ENCODE measurements at regions not wholly inside any gene's neighbourhood (a gene's known extent, or its start where the extent isn't known, plus 50 kb on each side); places are given as distances from the start of the nearest gene placed in this dataset.
"Not testable (repeated sequence)": the region's sequence is repeated elsewhere in the genome, so short reads cannot be mapped to it uniquely, and the experiment has no call there.

DNA sequence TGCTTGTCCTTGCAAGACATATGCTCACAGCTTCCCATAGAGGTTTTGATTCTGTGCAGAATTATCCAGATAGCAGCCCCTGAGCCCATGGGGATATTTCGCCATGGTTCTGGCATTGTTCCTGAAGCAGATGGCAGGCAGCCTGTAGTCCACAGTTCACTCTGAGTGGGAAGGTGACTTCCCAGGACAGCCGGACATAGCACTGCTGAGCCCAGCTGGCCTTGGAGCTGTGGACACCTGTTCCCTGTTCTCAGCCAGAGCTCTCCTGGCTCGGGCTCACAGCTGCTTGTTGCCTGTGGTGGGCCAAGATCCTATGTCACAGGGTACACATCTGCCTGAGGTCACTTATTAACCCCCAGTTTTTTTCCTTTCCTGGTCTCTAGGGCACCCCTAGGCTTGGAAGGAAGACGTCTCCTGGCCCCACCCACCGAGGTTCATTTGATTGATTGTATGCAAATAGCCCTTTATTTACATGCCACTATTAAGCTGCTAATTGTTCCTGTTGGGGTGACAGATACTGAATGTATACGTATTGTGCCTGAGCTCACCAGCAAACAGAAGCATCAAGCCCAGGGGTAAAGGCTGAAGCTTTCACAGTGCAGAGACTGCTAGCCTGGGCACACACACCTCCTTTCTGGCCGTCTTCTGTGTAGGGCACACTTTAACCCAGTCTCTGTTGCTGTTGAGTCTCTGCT lies 96.6 kb upstream of the DMRT1 start:
- no peaks in the 10 kb centered on the region for H3K27me3 ChIP-seq
- peak; percentile 5 for DNase-seq
- H3K4me3 ChIP-seq, result no peak overlapping the region
- peaks cover 87% of the 10 kb centered on the region for H3K36me3 ChIP-seq
- no peaks in the 10 kb centered on the region for H3K9me3 ChIP-seq

DNA sequence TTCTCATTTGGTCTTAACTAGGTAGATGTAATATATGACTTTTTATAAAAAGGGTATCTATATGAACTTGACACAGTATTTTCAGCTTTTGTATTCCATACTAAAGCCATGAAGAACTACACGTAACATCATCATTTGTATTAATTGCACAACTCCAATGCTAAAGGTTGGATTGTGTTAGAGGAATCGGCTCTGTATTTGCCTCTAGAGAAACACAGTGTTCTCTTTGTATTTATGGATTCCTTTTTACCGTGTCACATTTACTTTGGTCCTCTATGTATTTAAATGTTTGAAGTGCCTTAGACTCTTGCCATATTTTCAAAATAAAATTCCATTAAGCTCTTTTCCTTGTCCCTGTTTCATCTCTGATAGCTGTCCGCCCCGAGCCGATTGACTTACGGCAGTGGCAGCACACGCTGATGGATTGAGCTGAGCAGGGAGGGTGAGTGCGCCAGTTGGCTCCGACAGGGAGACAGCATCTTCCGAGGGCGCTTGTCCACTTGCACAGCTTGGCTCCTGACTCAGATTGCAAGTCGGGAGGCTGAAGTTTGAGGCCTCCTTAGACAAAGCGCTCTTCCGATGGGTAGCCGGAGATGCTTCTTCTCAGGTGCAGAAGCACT lies 95.6 kb upstream of the DMRT1 start:
- DNase-seq, result no peak
- Histone ChIP-seq H3K9me3 (no peaks in the 10 kb centered on the region), H3K27me3 (no peaks in the 10 kb centered on the region), H3K36me3 (peaks cover 84% of the 10 kb centered on the region), H3K4me3 (no peak overlapping the region)

DNA sequence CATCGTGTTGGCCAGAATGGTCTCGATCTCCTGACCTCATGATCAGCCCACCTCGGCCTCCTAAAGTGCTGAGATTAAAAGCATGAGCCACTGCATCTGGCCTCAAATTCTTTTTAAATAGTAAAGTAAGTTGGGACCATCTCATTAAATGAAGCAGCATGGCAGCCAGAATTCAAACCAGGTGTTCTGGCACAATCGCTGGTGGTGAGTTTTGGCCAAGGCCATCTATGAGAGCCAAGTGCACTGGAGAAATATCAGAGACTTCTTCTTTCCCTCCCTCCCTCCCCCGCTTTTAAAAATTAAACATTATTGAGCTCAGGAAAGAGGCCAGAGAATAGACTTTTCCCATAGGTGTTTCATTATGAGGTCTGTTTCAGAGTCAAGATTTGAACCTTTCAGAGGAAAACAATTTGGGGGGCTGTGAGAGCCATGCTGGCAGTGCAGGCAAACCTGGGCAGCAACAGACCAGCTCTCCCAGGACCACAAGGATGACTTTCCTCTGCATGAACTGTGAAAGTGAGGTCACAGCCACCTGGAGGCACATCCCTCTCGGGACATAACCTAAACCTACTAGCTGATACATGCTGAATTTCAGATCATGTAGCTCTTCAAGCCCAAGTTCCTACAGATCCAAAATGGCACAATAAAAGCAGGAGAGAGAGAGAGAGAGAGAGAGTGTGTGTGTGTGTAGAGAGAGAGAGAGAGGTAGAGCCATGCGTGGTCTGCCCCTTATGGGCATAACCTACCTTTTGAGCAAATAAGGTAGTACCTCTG lies 94.6 kb upstream of the DMRT1 start:
- H3K27me3 ChIP-seq, result no peaks in the 10 kb centered on the region
- H3K9me3 ChIP-seq, result no peaks in the 10 kb centered on the region
- no peak overlapping the region for H3K4me3 ChIP-seq
- no peak for DNase-seq
- peaks cover 78% of the 10 kb centered on the region for H3K36me3 ChIP-seq

DNA sequence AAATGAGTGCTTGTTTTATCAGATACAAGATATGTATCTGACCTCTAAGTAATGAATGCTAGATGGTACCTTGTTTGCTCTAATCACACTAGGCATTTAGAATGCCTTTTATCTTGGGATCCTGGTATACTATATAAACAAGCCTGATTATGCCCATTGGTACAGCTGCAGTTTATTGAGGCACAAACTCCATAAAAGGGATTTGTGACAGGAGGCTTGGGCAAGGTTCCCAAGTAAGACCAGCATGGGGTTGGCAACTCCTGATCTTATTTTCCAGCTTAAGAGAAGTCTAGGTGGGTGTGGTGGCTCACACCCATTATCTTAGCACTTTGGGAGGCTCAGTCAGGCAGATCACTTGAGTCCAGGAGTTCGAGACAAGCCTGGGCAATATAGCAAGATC lies 93.9 kb upstream of the DMRT1 start:
- H3K4me3 ChIP-seq, result no peak overlapping the region
- H3K36me3 ChIP-seq, result peaks cover 71% of the 10 kb centered on the region
- H3K9me3 ChIP-seq, result no peaks in the 10 kb centered on the region
- no peaks in the 10 kb centered on the region for H3K27me3 ChIP-seq
- no peak for DNase-seq

DNA sequence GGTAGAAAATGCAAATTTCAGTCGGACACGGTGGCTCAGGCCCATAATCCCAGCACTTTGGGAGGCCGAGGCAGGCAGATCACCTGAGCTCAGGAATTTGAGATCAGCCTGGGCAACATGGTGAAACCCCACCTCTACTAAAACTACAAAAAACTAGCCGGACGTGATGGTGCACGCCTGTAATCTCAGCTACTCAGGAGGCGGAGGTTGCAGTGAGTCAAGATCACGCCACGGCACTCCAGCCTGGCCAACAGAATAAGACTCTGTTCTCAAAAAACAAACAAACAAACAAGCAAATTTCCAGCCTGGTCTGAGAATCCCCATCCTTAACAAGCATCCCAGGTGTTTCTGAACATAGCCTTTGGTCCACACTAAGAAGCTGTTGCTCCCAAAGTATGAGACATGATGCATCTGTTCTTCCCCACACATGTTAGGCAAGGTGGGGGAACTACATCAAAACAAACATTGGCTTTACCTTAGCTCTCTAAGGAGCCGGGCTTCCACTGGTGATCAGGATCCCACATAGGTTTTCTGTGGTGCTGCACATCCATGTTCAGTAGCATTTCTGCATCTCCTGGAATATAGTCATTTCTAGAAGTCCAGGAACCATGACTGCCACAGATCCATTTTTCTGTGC lies 92.5 kb upstream of the DMRT1 start:
- Histone ChIP-seq H3K9me3 (no peaks in the 10 kb centered on the region), H3K36me3 (peaks cover 67% of the 10 kb centered on the region), H3K4me3 (no peak overlapping the region), H3K27me3 (no peaks in the 10 kb centered on the region)
- DNase-seq, result no peak

DNA sequence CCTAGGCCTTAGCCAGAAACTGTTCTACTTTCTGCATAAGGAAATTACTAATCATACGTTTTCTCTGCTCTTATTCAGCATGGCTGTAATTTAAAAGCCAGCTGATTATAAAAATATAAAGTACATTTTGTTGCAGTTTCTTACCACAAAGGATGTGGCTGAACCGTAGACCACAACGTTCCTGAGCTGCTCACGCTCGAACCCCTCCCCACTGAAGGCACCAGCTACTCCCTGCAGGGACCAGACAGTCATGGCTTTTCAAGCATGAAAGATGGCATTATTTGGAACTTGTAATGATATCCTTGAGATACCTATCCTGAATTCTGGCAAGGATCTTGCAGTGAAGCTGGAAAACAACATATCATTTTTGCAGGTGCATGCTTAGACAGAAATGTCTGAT lies 91.8 kb upstream of the DMRT1 start:
- no peaks in the 10 kb centered on the region for H3K27me3 ChIP-seq
- H3K36me3 ChIP-seq, result peaks cover 60% of the 10 kb centered on the region
- DNase-seq, result no peak
- no peaks in the 10 kb centered on the region for H3K9me3 ChIP-seq
- H3K4me3 ChIP-seq, result no peak overlapping the region

DNA sequence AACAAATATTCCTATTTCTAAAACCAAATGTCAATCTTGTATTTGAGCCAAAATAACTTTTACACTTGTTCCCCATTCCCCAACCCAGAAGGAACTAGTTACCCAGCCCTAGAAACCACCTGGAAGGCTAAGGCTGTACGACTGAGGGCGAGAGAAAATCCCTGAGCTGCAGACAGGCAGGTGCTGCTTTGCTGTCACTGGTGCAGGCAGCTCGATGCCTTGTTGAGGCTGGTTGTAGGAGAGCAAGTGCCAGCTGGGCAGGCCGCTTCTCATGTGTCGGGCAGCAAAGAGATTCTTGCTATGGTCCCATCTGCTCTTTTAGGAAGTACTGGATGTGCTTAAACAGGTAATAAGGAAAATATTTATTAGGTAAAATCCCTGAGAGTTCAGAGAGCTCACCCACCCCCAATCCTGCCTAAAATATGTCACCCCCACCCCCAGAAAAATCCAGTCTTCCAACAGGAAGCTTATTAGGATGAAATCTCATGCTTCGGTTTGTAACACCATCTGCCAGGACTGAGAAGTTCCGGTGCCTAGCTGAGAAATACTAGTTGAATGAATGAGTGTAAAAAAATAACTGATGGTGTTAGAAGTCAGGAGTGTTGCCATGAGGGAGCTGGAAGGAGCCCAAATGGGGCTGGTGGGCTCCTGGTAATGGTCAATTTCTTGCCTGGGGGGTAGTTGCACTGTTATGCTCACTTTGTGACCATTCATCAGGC lies 91.1 kb upstream of the DMRT1 start:
- no peak overlapping the region for H3K4me3 ChIP-seq
- peaks cover 53% of the 10 kb centered on the region for H3K36me3 ChIP-seq
- no peaks in the 10 kb centered on the region for H3K9me3 ChIP-seq
- no peaks in the 10 kb centered on the region for H3K27me3 ChIP-seq
- DNase-seq, result no peak

DNA sequence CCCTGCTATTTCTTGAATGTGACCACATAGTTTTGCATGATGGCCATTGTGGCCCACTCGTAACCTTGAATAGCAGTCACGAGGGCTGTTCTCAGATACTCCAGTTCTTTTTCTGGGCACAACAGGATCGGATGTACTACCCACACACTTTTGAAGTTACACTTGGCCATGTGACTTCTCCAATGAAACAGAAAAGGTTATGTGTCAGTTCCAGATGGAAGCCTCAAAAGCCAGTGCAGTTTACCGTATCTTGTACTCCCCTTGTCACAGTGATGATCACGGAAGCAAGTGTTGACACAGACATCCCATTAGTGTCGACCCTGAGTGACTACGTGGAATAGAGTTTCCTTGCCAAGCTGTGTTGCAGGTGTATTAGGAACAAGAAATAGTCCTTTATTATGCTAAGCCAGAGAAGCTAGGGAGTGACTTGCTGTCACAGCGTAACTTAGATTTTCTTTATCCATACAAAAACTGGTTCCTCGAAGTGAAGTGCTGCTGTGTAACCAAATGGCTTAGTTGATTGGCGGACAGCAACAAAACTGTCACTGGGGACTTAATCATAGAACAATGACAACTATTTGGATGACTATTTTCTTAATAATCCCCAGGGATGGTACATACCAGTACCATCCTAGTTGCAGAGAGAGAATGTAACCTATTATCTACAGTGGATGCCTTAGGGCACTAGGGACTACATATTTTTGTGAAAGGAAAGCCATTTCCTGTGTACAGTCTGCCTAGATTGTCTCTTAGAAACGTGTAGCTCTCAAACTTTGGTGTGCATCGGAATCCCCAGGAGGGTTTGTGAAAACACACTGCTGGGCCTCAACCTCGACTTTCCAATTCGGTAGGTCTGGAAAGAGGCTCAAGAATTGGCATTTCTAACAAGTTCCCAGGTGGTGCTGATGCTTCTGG lies 90.1 kb upstream of the DMRT1 start:
- Histone ChIP-seq H3K4me3 (no peak overlapping the region), H3K27me3 (no peaks in the 10 kb centered on the region), H3K36me3 (peaks cover 45% of the 10 kb centered on the region), H3K9me3 (no peaks in the 10 kb centered on the region)
- no peak for DNase-seq

DNA sequence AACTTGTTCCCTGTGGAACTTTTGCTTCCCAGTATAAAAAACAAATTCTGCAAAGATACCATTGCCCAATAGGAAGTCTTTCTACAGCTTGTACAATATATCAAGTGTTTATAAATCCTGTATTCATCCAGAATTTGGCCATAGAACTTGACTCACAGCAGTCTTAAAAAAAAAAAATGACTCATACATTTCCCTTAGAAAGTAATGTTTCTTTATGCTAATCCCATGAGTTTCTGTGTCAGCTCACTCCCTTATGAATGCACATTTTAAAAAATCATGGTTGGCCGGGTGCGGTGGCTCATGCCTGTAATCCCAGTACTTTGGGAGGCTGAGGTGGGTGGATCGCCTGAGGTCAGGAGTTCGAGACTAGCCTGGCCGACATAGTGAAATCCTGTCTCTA lies 89.3 kb upstream of the DMRT1 start:
- DNase-seq, result peak; percentile 86
- Histone ChIP-seq H3K9me3 (no peaks in the 10 kb centered on the region), H3K4me3 (no peak overlapping the region), H3K36me3 (peaks cover 41% of the 10 kb centered on the region), H3K27me3 (no peaks in the 10 kb centered on the region)

DNA sequence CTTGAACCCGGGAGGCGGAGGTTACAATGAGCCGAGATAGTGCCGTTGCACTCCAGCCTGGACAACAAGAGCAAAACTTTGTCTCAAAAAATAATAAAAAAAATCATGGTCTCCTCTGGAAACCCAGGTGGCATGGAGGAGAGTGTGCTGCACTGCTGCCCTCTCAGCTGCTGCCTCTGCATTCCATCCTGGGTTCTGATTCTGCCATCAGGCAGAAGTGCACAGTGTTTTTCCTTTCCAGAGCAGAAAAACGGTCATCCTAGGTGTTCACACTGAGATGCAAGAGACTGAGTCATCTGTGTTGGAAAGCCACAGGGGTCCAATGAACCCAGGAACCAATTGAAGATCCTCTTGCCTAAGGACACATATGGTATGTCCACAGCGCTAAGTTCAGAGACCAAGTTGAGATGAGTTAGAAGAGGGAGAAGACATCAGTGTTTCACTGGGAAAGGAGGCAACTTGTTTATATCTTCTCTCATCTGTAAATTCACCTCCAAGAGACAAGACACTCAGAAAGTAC lies 88.8 kb upstream of the DMRT1 start:
- H3K4me3 ChIP-seq, result no peak overlapping the region
- H3K27me3 ChIP-seq, result no peaks in the 10 kb centered on the region
- DNase-seq, result peak; percentile 12
- peaks cover 36% of the 10 kb centered on the region for H3K36me3 ChIP-seq
- H3K9me3 ChIP-seq, result no peaks in the 10 kb centered on the region

DNA sequence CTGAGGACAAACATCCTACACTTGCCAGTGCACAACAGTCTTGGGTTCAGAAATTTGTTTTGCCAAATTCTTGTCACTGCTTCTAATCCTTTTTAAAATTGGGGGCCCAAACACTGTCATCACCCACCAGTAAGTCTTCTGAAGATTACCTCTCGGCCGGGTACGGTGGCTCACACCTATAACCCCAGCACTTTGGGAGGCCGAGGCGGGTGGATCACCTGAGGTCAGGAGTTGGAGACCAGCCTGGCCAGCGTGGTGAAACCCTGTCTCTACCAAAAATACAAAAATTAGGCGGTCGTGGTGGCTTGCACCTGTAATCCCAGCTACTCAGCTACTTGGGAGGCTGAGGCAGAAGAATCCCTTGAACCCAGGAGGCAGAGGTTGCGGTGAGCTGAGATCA lies 87.8 kb upstream of the DMRT1 start:
- peaks cover 28% of the 10 kb centered on the region for H3K36me3 ChIP-seq
- not testable (repeated sequence) for H3K27me3 ChIP-seq, H3K4me3 ChIP-seq, DNase-seq, H3K9me3 ChIP-seq

DNA sequence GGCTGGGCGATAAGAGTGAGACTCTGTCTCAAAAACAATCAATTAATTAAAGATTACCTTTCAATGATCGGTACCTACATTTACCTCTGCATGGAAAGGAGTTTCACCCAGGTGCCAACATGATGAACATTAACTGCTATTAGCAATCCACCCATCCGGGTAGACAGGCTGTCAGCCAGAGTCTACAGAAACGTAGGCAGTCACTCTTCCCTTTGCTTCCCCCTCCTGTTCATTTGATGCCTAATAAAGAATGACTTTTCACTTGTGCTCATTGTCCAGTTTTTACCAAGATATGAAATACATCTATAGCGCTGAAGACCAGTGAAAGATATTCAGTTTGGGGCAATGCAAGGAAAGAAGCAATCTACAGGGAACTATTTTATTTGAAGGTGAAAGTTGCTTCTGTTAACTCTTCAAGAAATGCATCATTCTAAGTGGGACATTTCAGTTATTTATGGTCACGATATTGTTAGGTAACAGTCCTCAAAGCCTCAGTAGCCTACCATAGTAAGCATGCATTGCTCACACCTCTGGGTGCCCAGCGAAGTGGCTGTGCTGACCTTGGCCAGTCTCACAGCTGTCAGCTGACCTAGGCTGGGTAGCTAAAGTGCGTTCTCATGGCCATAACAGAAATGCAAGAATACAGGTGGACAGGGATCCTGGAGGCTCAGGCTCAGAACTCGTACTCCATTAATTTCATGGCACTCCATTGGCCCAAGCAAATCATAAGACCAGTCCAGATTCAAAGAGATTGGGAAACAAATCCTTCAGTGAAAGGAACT lies 87.2 kb upstream of the DMRT1 start:
- Histone ChIP-seq H3K9me3 (no peaks in the 10 kb centered on the region), H3K4me3 (no peak overlapping the region), H3K36me3 (peaks cover 21% of the 10 kb centered on the region), H3K27me3 (no peaks in the 10 kb centered on the region)
- DNase-seq, result no peak

DNA sequence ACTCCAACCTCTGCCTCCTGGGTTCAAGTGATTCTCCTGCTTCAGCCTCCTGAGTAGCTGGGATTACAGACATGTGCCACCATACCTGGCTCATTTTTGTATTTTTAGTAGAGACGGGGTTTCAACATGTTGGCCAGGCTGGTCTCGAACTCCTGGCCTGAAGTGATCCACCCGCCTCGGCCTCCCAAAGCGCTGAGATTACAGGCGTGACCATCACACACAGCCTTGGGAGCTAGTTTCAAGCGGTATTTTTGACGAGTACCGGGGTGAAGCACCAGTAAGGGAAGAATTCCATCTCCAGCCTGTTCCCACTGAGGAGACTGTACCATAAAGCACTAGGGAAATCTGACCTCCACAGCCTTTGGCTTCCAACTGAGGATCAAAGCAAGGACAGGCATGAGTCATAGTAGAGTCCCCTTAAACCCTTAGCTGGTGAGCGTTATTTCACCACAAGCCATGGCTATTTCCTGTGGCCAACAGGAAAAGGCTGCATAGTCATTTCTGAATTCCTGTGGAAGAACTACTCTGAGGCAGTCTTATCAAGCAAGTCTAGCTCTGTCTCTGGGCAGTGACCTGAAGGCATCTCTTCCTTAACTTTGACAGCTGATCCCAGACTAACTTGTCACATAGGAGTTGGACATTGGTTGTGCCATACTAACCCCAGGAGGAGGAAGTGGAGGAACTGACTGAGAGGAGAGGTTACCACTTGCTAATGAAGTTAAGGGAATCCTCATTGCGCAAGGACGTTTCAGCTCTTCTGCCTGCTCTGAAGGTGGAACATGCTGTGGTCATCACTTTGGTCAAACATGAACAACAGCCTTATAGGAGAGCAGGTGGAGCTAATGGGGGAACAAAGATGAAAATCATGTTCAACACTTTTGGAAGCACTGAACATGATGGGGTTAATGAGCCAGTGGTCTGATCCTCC lies 85.8 kb upstream of the DMRT1 start:
- Histone ChIP-seq H3K36me3 (peaks cover 10% of the 10 kb centered on the region), H3K4me3 (no peak overlapping the region), H3K27me3 (no peaks in the 10 kb centered on the region), H3K9me3 (no peaks in the 10 kb centered on the region)
- DNase-seq, result peak; percentile 77

DNA sequence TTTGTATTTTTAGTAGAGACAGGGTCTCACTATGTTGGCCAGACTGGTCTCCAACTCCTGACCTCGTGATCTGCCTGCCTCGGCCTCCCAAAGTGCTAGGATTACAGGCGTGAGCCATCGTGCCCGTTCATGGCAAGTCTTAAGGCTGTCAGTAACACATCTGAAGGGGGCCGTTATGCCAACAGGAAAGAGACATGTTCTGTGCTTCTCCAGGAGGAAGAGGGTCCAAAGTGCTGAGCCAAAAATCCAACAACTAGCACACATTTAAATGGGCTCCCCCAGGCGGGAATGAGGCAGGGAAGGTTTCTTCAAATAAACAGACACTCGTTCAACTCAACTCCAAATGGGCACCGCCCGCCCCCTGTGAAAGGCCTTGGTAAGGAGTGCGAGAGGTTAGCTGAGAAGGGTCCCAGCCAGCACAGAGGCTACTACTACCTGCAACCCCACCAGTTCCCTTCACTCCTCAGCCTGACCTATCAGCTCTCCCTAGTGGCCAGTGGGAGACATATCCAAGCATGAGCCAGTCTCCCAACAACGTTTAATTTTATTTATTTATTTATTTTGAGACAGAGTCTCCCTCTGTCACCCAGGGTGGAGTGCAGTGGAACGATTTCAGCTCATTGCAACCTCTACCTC lies 84.1 kb upstream of the DMRT1 start:
- H3K27me3 ChIP-seq, result no peaks in the 10 kb centered on the region
- DNase-seq, result peak; percentile 58
- H3K36me3 ChIP-seq, result peaks cover 10% of the 10 kb centered on the region

More for the DNA sequence above, 84.1 kb upstream of the DMRT1 start:
- Histone ChIP-seq H3K4me3 (no peak overlapping the region), H3K9me3 (no peaks in the 10 kb centered on the region)
